ENCODE measurements at regions not wholly inside any gene's neighbourhood (a gene's known extent, or its start where the extent isn't known, plus 50 kb on each side); places are given as distances from the start of the nearest gene placed in this dataset.
"Not testable (repeated sequence)": the region's sequence is repeated elsewhere in the genome, so short reads cannot be mapped to it uniquely, and the experiment has no call there.

DNA sequence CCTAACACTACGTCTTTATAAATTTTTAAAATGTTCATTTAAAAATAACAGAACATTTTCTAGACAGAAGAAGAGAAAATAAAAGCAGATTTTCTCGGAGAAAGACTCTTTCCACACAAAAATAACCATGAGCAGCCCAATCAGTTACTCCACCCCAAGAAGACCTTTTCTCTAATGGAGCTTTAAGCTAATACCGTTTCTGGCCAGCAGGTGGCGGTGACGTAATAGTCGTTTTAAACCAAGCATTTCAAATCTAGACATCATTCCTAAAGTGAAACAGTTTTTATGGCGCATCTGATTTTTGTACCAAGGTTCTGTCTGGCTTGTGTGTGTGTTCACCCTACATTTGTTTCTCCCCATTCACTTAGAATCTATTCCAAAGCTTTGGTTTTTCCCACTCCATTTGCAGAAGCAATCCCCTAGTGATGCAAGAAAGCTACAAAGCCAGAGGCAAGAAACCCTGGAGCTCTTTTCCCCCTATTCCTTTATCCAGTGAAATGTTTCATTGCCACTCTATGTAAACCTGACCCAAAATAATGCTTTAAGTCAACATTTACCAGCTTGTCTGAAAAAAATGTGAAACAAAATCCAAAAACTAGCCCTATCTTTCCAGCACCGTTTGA lies 336.7 kb upstream of the IGF1R start:
- DNase-seq (ENCODE audit: extremely low read depth, low read depth), result peak; percentile 74

DNA sequence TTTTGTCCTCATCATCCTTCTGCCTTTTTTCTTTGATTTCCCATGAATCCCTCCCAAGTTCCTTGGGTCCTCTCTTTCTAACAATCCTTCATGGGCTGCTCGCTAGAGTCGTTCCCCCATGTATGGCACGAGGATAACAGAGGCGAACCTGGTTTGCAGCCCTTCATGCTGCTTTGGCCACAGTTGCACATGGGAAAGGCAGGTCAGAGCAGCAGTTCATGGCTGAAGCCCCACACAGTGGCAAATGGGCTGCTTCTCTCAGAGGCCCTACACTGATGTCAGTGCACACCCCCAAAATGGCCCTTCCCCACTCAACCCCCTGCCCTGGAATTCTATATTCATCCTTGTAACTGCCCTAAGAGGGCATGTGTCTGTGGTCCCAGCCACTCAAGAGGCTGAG lies 335.4 kb upstream of the IGF1R start:
- DNase-seq (ENCODE audit: extremely low read depth, low read depth), result no peak

DNA sequence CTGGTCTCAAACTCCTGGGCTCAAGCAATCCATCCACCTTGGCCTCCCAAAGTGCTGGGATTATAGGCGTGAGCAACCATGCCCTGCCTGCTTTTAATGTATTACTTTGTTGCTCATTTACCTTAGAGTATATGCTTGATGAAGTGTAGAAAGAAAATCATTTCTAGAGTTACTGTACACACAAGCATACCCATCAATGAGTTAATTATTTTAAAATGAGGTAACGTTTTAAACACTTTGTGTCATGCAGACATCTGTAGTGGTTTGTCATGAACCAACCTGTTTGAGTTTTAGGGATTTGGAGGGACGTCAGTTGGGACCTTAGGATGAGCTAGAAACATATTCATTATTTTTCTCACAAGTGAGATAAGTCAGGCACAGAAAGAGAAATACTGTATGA lies 332.4 kb upstream of the IGF1R start:
- DNase-seq (ENCODE audit: extremely low read depth, low read depth), result no peak

DNA sequence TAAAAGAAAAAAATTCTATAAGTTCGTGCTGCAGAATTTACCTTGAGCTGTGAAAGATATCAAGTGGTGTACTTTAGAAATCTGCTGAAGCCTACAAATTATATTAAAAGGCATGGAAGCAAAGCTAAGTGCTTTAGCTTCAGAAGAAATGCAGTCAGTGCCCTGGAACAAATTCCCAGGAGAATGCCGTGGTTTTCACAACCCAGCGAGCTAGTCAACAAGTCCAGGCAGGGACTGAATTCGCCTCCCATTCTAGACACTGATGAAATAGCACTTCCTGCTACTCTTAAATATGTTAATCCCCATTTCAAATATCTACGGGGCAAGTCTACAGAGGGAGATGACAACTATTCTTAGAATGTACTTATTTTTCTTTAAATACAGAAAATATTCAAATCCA lies 326.4 kb upstream of the IGF1R start:
- no peak for DNase-seq (ENCODE audit: extremely low read depth, low read depth)

DNA sequence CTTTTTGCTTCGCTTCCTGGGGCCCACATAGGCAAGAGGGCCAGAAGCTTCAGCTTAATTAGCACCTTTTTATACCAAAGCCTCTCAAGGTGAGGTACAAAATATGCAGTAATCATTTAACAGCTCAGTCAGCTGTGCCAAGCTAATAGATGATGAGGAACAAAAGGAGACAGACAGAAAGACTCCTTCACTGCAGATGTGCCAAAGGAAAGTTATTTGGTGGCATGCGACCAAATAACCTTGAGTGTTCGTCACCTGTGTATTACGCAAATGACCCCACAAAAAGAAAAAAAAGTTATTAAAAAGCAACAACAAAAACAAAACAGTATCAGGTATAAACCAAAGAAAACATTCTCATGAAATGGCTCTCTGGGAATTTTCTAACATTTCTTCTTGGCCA lies 325.8 kb upstream of the IGF1R start:
- DNase-seq (ENCODE audit: extremely low read depth, low read depth), result no peak

DNA sequence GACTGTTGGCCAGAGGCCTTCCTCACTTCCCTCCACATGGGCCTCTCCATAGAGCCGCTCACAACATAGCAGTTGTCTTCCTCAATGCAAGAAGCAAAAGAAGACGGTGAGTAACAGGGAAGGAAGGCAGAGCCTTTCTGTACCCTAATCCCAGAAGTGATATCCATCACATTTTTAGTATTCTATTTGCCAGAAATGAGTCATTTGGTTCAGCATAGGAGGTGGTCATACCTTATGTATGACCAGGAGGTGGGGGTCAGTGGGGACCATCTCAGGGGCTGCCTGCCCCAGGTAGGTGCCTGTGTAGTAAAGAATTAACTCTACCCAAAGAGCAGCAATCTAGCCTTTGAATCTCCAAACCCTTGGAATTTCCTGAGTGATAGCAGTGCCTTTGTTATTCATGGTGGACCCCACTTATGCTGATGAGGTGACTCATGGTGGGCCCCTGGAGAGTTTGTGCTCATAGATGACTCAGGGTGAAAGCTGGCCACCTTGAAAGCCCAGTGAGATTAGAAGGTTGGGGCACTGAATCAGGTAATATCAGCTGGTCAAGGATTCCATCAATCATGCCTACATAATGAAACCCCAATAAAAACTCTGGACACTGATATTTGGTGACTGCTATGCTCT lies 323.9 kb upstream of the IGF1R start:
- no peak for DNase-seq (ENCODE audit: extremely low read depth, low read depth)

DNA sequence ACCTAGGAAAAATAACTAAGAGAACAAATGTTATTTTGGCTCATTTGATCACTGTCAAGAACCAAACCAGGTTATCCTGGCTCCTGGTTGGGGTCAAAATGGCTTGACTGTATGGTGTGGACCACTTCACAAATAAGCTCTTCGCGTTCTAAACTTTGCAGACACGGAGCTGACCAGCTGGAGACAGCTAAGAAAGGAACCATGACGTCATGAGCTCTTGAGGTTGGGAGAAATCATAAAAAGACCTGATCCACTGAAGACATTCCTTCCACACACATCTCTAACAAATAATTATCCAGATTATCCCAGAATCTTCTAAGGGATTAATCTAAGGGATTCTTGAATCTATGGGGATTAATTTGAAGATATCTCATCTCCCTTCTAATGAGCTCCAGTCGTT lies 321.5 kb upstream of the IGF1R start:
- DNase-seq (ENCODE audit: extremely low read depth, low read depth), result no peak

DNA sequence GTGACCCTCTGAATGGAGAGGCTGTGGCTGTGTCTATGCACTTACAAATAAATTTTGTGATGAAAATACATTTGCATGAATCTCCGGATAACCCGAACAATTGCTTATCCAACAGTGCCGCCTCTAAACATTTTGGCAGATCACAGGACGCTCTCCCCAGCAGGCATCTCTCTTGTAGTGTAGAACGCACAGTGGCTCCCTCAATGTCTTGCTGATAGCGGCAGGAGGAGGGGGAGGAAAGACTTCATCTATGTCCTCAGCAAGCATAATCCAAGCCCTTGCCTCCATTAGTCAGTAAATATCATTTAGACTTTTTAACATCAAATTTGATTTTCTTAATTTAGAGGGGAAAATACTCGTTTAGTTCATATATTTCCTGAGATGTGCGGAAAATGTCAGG lies 318.1 kb upstream of the IGF1R start:
- no peak for DNase-seq (ENCODE audit: extremely low read depth, low read depth)

DNA sequence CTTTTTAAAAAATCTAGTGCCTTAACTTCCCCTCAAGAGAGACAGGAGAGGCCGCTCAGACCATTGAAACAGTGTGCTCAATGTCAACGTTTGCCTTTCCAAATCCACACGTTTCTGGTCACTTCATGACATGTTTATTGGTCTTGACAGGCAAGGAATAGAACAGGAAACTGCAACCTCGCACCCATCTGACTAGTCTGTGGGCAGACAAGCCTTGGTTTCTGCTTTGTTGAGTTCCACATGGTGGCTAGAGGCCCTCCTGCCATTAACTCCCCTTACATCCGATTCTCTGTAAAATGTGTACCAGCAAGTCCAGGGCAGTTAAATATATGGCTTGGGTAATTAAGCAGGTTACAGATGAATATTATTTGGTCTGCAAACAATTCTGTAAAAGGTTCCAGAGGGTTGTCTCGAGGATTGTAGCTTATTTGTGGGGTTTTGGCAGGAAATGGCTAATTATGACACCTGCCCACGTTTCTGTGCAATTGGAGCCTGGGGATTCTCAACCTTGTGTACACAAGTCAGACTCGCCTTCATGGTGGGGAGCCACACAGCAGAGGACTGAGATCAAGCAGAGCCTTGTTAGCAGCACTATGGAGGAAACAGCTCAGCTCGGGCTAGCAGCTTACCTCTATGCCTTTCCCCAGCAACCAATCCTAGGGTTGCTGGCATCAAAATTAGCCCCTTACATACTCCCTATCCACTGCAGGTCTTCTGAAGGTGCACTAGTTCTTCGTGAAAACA lies 317.5 kb upstream of the IGF1R start:
- no peak for DNase-seq (ENCODE audit: extremely low read depth, low read depth)

DNA sequence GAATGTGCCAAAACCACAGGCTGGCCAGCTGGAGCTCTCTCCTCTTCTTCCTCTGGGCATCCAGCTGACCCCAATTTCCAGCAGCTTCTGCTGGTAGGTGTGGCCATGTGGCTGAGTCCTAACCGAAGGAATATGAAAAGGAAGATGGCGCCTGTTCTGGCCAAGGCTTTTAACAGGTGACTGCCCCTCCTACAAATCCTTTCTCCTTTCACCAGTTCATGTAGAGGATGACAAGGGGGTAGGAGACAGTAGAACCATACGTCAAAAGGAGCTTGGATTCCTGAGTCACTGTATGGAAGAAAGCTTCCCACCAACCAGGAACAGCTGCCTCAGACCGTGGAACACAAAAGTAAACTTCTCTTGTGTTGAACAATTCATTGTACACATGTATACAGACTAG lies 316.7 kb upstream of the IGF1R start:
- DNase-seq (ENCODE audit: extremely low read depth, low read depth), result no peak

DNA sequence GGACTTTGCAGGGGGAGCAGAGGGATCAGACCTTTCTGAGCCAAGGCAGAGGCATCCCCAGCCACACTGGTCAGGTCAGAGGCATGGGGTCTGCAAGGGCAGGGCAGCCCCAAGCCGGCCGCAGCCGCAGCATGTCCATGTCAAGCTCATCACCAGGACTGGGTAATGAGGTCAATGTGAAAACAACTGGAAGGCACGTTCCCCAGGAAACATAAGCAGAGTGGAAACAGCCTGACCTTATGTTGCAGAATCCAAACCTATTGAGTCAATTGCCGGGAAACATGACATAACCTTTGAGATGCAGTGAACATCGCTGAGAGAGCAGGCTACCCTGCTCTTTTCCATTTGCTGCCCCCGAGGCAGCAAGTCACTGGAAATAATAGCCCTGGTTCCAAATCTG lies 315.1 kb upstream of the IGF1R start:
- DNase-seq (ENCODE audit: extremely low read depth, low read depth), result no peak

DNA sequence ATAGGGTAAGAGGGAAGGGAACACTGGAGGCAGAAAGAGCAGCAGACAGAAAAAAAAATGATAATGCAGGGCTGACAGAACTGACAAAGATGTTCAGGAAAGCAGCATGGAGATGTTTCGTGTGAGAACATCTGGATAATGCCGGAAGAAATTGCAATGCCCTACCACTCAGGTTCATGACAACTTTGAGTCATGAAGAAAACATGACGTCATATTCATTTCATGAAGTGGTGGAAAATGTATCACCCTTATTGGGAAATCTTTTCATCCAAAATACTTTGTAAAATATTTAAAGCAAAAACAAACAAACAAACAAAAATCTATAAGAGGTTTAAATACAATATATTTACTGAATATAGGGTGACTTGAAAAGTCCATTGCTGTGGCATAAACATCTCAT lies 305.4 kb upstream of the IGF1R start:
- DNase-seq (ENCODE audit: extremely low read depth, low read depth), result no peak

DNA sequence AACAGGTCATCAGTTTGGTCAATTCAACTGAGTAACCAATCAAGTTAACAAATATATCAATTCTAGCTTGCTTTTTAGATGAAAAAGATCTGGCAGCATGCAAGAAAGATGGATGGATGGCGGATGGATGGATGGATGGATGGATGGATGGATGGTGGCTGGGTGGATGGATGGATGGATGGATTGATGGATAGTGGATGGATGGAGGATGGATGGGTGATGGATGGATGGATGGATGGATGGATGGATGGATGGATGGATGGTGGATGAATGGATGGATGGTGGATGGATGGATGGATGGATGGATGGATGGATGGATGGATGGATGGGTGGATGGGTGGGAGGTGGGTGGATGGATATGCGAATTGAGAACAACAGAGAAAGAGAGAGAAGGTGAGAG lies 303.7 kb upstream of the IGF1R start:
- DNase-seq (ENCODE audit: extremely low read depth, low read depth), result no peak

DNA sequence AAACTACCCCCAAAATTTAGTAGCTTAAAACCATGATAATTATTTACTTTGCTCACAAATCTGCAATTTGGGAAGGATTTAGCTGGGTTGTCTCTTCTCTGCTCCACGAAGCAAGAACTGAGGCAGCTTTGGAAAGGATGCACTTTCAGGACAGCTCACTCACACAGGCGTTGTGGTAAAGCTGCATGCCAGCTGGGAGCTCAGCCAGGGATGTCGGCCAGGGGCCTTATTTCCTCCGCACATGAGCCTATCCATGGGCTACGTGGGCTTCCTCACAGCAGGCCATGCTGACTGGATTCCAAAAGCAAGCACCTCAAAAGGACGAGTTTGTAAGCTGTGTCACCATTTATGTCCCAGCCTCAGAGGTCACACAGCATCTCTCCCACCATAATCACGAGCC lies 301.3 kb upstream of the IGF1R start:
- DNase-seq (ENCODE audit: extremely low read depth, low read depth), result no peak

DNA sequence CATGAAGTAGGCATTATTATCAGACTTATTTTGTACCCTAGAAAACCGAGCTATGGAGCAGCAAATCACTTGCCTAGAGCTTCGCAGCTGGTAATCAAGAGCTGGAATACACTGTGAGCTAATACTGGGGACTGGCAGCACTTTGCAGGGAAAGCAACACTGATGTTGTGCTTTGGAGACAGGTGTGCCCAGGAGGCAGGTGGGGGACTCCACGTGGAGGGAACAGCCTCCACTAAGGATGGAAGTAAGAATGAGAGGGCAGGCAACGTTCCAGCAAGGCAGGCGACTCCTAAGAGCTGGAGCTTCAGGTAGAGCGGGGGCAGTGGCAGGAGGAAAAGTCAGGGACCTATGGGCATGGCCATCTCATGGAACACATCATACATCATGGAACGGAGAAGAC lies 300.5 kb upstream of the IGF1R start:
- no peak for DNase-seq (ENCODE audit: extremely low read depth, low read depth)

DNA sequence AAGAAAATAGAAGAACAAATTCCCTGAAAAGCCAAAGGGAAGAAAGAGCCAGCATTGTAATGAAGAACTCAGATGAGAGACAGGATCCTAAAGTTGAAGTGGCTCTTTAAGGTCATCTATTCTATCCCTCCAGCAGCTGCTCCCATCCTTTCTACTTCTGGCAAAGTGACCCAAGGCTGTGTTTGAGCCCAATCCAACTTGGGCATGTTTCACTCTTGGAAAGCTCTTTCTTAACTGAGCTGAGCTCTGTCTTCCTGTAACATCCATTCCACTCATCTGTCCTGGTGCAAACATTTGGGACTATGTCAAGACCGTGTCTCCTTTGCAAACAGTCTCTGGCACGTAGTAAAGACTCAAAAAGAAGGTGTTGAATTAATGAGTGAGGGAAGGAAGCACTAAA lies 298.1 kb upstream of the IGF1R start:
- no peak for DNase-seq (ENCODE audit: extremely low read depth, low read depth)

DNA sequence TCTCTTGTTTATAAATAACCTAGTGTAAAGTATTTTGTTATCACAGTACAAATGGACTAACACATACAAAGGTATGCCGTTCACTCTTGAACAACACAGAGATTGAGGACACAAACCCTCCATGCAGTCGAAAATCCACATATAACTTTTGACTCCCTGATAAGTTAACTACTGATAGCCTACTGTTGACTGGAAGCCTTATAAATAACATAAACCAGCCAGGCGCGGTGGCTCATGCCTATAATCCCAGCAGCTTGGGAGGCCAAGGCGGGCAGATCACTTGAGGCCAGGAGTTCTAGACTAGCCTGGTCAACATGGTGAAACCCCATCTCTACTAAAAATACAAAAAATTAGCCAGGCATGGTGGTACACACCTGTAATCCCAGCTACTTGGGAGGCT lies 290.1 kb upstream of the IGF1R start:
- not testable (repeated sequence) for DNase-seq (ENCODE audit: extremely low read depth, low read depth)

DNA sequence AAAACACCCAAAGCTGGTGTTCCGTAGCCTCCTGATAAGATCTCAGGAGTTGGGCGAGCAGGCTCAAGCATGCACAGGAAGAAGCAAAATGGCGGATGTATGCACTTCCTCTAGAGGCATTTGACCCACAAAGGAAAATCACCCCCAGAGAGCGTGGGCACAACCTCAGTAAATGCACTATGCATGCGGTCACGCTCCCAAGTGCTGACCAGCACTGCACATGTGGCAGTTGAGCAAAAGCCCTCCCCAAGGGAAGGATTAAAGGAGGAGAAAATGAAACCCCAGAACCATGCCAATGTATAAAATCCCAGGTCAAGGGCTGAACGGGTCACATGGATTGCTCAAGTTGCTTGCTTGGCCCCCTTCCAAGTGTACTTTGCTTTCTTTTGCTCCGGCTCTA lies 289.4 kb upstream of the IGF1R start:
- no peak for DNase-seq (ENCODE audit: extremely low read depth, low read depth)

DNA sequence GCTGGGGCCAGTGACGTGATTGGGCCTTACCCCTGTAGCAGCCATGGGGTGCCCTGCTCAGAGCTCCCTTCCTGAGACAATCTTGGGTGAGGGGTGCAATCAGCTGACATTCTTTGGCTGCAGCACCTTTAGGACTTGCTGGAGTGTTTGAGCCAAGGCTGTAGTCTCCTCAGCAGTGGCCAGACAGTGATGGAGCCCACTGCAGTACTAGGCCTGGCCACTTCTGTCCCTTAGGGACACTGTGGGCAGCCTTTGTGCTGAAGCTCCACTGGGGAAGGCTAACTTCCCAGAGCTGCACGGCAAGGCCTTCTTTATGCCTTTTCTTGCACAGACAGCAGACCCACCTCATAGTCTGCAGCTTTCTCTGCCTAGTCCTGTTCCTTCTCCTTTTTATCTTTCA lies 284.9 kb upstream of the IGF1R start:
- no peak for DNase-seq (ENCODE audit: extremely low read depth, low read depth)

DNA sequence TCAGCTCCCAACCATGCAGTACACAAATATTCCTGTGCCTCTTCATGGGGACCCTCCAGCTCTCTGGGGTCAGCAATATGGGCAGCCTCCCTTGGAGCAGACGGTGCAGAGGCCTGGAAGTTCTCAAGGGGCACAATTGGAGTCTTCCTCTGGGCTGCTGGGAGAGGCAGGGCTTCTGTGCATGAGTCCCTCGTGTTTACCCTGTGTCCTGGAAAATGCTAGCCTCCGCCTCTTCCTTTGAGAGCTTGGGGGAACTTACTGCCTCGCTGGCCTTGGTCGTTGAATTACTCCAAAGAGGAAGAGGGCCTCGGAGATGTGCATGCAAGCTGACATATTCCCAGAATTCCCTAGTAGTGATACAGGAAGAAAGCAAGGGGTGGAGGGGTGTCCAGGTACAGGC lies 284.4 kb upstream of the IGF1R start:
- DNase-seq (ENCODE audit: extremely low read depth, low read depth), result no peak

DNA sequence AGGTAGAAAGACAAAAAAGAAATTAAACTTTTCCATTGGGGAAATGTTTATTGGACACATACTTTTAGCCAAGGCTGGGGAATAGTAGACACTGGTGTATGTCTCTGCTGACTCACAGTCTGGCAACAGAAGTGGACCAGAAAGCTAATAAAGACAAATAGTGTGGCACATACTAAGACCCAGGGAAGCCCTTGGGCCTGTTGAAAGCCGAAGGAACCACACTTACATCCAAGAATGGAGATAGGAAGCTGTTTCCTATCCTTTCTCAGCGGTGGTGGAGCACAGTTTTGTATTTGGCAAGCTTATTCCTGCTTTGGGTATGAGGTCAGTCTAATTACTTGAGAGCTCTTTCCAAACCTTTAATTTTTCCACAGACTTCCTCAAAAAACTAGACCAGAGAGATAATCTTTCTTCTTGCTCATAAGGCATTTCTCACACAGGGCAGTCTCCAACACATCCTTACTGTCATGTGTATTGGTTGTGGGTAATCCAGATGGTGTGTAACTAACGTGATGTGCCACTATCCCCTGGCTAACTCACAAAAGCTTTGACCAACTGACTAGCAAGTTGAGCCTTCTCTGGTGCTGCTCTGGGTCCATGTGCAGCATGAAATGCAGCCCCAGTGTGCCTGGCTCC lies 279.1 kb upstream of the IGF1R start:
- DNase-seq (ENCODE audit: extremely low read depth, low read depth), result no peak
